ENCODE measurements at regions not wholly inside any gene's neighbourhood (a gene's known extent, or its start where the extent isn't known, plus 50 kb on each side); places are given as distances from the start of the nearest gene placed in this dataset.

- no peaks in the 10 kb centered on the region for H3K27me3 Mint-ChIP-seq
- no peak for DNase-seq
- H3K27ac Mint-ChIP-seq = no peak overlapping the region
- H3K4me1 Mint-ChIP-seq = no peaks in the 10 kb centered on the region
- ATAC-seq = no peak
- no peaks in the 10 kb centered on the region for H3K9me3 ChIP-seq (ENCODE audit: control insufficient read depth, low read length, poor library complexity, severe bottlenecking)
- no peaks in the 10 kb centered on the region for H3K36me3 Mint-ChIP-seq (ENCODE audit: low read depth)
- no peak overlapping the region for H3K4me3 Mint-ChIP-seq
Measured at GRCh38 chr2:150791567-150791966, 304.1 kb upstream of the RND3 start.

DNA sequence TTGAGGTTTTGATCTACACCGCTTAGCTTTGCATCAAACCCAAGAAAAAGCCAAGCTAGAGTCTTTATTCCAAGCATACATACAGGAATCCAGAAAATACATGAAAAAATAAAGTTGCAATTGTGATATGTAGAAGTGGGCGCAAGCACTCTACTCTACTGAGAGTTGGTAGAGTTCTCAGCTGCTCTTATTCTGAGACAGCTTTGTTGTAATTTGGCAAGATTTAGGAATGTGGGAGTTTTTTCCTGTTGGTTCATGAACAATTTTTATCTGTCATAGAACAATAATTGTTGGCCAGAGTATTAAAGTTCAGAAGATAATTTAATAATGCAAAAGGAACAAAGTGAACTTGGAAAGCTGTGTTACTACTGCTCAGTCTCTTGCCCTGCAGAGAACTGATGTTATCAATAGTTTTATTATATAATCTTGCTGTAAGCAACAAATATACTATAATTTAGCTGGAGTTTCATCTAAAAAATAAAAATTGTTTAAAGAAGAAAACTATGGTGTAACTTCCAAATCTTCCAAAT lies 302.0 kb upstream of the RND3 start:
- Mint-ChIP-seq H3K27ac (no peak overlapping the region), H3K4me1 (no peaks in the 10 kb centered on the region), H3K4me3 (no peak overlapping the region), H3K36me3 (ENCODE audit: low read depth) (no peaks in the 10 kb centered on the region), H3K27me3 (no peaks in the 10 kb centered on the region)
- no peak for ATAC-seq
- H3K9me3 ChIP-seq (ENCODE audit: control insufficient read depth, low read length, poor library complexity, severe bottlenecking) = no peaks in the 10 kb centered on the region
- DNase-seq = no peak

- ATAC-seq (no peak), DNase-seq (no peak)
- Mint-ChIP-seq H3K36me3 (ENCODE audit: low read depth) (no peaks in the 10 kb centered on the region), H3K27ac (no peak overlapping the region), H3K4me3 (no peak overlapping the region), H3K27me3 (no peaks in the 10 kb centered on the region), H3K4me1 (no peaks in the 10 kb centered on the region)
- H3K9me3 ChIP-seq (ENCODE audit: control insufficient read depth, low read length, poor library complexity, severe bottlenecking) = no peaks in the 10 kb centered on the region
Measured at GRCh38 chr2:150788426-150789140, 301.1 kb upstream of the RND3 start.

- Mint-ChIP-seq H3K27me3 (no peaks in the 10 kb centered on the region), H3K4me1 (no peaks in the 10 kb centered on the region), H3K4me3 (no peak overlapping the region), H3K27ac (no peak overlapping the region), H3K36me3 (ENCODE audit: low read depth) (no peaks in the 10 kb centered on the region)
- DNase-seq = no peak
- no peaks in the 10 kb centered on the region for H3K9me3 ChIP-seq (ENCODE audit: control insufficient read depth, low read length, poor library complexity, severe bottlenecking)
- ATAC-seq = no peak
Measured at GRCh38 chr2:150787353-150788093, 300.1 kb upstream of the RND3 start.

DNA sequence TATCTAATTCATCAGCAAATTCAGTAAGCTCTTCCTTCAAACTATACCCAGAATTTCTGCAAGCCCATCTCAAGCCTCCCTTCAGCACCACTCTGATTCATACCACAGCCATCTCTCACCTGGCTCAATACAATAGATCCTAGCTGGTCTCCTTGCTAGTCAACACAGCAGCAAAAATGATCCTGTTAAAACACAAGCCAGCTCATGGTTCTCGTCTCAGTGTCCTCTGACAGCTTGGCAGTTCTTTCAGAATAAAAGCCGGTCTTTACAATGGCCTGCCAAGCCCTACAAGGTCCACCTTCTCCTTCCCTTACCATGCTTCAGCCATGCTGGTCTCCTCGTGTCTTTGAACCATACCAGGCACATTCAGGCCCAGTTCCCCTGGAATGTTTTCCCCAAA lies 296.9 kb upstream of the RND3 start:
- H3K4me1 Mint-ChIP-seq = no peaks in the 10 kb centered on the region
- no peak overlapping the region for H3K27ac Mint-ChIP-seq
- H3K36me3 Mint-ChIP-seq (ENCODE audit: low read depth) = no peaks in the 10 kb centered on the region
- DNase-seq (no peak), ATAC-seq (no peak)
- H3K9me3 ChIP-seq (ENCODE audit: control insufficient read depth, low read length, poor library complexity, severe bottlenecking) = no peaks in the 10 kb centered on the region
- no peaks in the 10 kb centered on the region for H3K27me3 Mint-ChIP-seq
- H3K4me3 Mint-ChIP-seq = no peak overlapping the region

- no peaks in the 10 kb centered on the region for H3K4me1 Mint-ChIP-seq
- no peaks in the 10 kb centered on the region for H3K9me3 ChIP-seq (ENCODE audit: control insufficient read depth, low read length, poor library complexity, severe bottlenecking)
- no peak for ATAC-seq
- no peak overlapping the region for H3K27ac Mint-ChIP-seq
- H3K27me3 Mint-ChIP-seq = no peaks in the 10 kb centered on the region
- no peak for DNase-seq
- no peaks in the 10 kb centered on the region for H3K36me3 Mint-ChIP-seq (ENCODE audit: low read depth)
- no peak overlapping the region for H3K4me3 Mint-ChIP-seq
Measured at GRCh38 chr2:150783896-150784295, 296.4 kb upstream of the RND3 start.

DNA sequence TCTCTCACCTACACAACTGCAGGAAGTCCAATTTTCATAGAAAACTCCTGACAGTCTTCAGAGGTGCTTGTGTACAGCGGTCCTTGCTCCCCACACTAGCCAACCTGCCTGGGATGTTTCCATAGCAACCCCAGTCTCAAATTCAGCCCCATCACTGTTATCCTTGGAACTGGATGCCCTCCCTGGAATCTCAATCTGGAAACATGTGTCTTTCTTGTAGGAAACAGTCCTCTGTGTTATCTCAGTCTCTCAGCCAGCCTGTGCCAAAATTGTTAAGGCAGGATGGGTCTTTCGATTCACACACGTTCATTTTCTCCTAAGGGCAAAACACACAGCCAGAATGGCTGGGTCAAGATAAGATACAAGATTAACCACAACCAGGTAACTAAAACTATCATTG lies 295.5 kb upstream of the RND3 start:
- Mint-ChIP-seq H3K4me1 (no peaks in the 10 kb centered on the region), H3K27me3 (no peaks in the 10 kb centered on the region), H3K36me3 (ENCODE audit: low read depth) (no peaks in the 10 kb centered on the region), H3K4me3 (no peak overlapping the region), H3K27ac (no peak overlapping the region)
- no peaks in the 10 kb centered on the region for H3K9me3 ChIP-seq (ENCODE audit: control insufficient read depth, low read length, poor library complexity, severe bottlenecking)
- ATAC-seq = no peak
- DNase-seq = no peak

DNA sequence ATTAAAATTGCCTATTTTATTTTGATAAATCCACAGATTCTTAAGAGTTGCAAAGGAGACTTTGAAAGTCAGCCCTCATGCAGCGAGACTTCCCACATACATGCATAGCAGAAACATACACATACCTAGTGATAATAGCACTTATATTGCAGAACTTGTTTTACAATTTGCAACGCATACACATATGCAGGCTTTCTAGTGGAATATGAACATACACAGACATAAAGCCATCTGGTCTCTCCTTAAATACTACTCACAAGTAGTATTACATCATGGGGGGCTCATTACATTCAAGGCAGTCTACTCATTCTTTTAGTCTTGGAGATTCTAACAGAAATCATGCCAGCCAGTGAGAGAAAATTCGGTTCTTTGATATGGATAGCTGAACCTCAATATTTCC lies 295.1 kb upstream of the RND3 start:
- Mint-ChIP-seq H3K4me1 (no peaks in the 10 kb centered on the region), H3K36me3 (ENCODE audit: low read depth) (no peaks in the 10 kb centered on the region), H3K27ac (no peak overlapping the region), H3K4me3 (no peak overlapping the region), H3K27me3 (no peaks in the 10 kb centered on the region)
- no peak for DNase-seq
- ATAC-seq = no peak
- no peaks in the 10 kb centered on the region for H3K9me3 ChIP-seq (ENCODE audit: control insufficient read depth, low read length, poor library complexity, severe bottlenecking)

GRCh38 chr2:150781142-150781541 lies 293.7 kb upstream of the RND3 start:
- ATAC-seq (no peak), DNase-seq (no peak)
- H3K27me3 Mint-ChIP-seq = no peaks in the 10 kb centered on the region
- no peaks in the 10 kb centered on the region for H3K36me3 Mint-ChIP-seq (ENCODE audit: low read depth)
- H3K4me1 Mint-ChIP-seq = no peaks in the 10 kb centered on the region
- H3K9me3 ChIP-seq (ENCODE audit: control insufficient read depth, low read length, poor library complexity, severe bottlenecking) = no peaks in the 10 kb centered on the region
- H3K27ac Mint-ChIP-seq = no peak overlapping the region
- no peak overlapping the region for H3K4me3 Mint-ChIP-seq

DNA sequence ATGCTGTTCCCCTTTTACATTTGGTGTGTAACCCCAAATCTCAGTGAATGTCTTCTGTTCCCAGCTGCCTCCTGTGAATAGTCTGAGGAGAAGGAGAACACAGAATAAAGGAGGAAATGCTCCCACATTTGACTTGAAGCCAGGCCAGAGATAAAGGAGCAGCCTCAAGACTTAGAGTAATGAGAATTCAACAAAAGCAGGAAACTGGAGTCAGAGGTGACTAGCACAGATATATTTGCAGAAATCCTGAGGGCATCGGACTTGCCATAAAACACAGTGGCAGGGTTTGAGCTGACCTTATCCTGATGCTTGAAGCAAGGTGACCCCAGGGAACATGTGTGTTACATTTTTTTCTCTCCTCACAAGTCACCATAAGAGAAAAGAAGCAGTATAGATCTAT lies 291.4 kb upstream of the RND3 start:
- H3K4me3 Mint-ChIP-seq = no peak overlapping the region
- ATAC-seq (no peak), DNase-seq (no peak)
- H3K36me3 Mint-ChIP-seq (ENCODE audit: low read depth) = no peaks in the 10 kb centered on the region
- H3K27ac Mint-ChIP-seq = no peak overlapping the region
- H3K4me1 Mint-ChIP-seq = no peaks in the 10 kb centered on the region
- no peaks in the 10 kb centered on the region for H3K27me3 Mint-ChIP-seq
- no peaks in the 10 kb centered on the region for H3K9me3 ChIP-seq (ENCODE audit: control insufficient read depth, low read length, poor library complexity, severe bottlenecking)

DNA sequence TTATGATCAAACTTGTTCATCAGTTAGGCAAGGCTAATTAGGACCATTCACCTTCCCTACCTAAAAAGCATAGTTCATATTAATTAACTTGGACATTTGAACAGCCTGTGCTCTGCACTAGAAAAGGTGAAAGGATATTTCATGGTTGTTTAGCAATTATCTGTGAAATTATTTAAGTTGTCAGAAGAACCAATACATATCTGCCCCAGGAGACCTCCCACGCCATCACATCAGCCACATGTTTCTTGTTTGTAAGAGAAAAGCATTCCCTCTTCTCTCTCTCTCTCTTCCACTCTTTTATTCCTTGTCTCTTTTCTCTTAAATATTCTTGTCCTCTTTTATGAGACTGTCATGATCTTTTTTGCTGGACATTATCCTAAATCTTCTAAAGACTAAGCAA lies 282.0 kb upstream of the RND3 start:
- no peak overlapping the region for H3K4me3 Mint-ChIP-seq
- no peaks in the 10 kb centered on the region for H3K36me3 Mint-ChIP-seq (ENCODE audit: low read depth)
- no peak overlapping the region for H3K27ac Mint-ChIP-seq
- ATAC-seq (no peak), DNase-seq (no peak)
- no peaks in the 10 kb centered on the region for H3K9me3 ChIP-seq (ENCODE audit: control insufficient read depth, low read length, poor library complexity, severe bottlenecking)
- H3K4me1 Mint-ChIP-seq = no peaks in the 10 kb centered on the region
- no peaks in the 10 kb centered on the region for H3K27me3 Mint-ChIP-seq

- H3K4me3 Mint-ChIP-seq = no peak overlapping the region
- DNase-seq (no peak), ATAC-seq (no peak)
- H3K27me3 Mint-ChIP-seq = no peaks in the 10 kb centered on the region
- no peaks in the 10 kb centered on the region for H3K9me3 ChIP-seq (ENCODE audit: control insufficient read depth, low read length, poor library complexity, severe bottlenecking)
- H3K36me3 Mint-ChIP-seq (ENCODE audit: low read depth) = no peaks in the 10 kb centered on the region
- H3K4me1 Mint-ChIP-seq = no peaks in the 10 kb centered on the region
- no peak overlapping the region for H3K27ac Mint-ChIP-seq
Measured at GRCh38 chr2:150767991-150768746, 280.7 kb upstream of the RND3 start.

DNA sequence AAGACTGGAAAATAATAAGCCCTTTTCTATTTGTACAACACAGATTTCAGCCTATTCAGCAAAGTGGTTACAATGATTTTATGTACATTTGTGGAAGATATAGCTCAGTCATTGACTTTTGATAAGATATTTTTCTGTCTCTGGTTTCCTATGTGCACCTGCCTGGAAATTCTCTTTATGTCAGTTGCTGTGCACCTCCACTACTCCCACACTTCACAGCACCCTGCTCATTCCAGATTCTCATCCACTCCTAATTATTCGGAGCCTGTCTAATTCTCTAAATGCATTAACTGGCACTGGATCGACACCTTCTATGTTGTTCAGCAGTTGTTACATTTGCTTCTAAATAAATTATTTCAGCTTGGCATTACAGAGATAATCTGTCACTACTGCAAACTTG lies 275.1 kb upstream of the RND3 start:
- no peaks in the 10 kb centered on the region for H3K9me3 ChIP-seq (ENCODE audit: control insufficient read depth, low read length, poor library complexity, severe bottlenecking)
- Mint-ChIP-seq H3K27ac (no peak overlapping the region), H3K27me3 (no peaks in the 10 kb centered on the region), H3K4me1 (no peaks in the 10 kb centered on the region), H3K36me3 (ENCODE audit: low read depth) (no peaks in the 10 kb centered on the region), H3K4me3 (no peak overlapping the region)
- DNase-seq = no peak
- no peak for ATAC-seq
